ENCODE measurements at regions not wholly inside any gene's neighbourhood (a gene's known extent, or its start where the extent isn't known, plus 50 kb on each side); places are given as distances from the start of the nearest gene placed in this dataset.

GRCh38 chr14:22159957-22160356 is 429.1 kb downstream of the DAD1 start:
- no peaks in the 10 kb centered on the region for H3K36me3 ChIP-seq (ENCODE audit: low read depth)
- H3K79me2 ChIP-seq (ENCODE audit: insufficient read depth), result no peaks in the 10 kb centered on the region
- no peaks in the 10 kb centered on the region for H3K9me3 ChIP-seq (ENCODE audit: low read depth)
- no peak overlapping the region for H2AFZ ChIP-seq
- no peak for DNase-seq
- no peaks in the 10 kb centered on the region for H3F3A ChIP-seq (ENCODE audit: insufficient read depth)
- H3K4me3 ChIP-seq, result no peak overlapping the region
- in situ Hi-C loops (cut with MboI), result no loop called here
- no peaks in the 10 kb centered on the region; the same call in 1 of the 2 replicates for H3K27me3 ChIP-seq (replicated peaks; ENCODE audit: insufficient read depth)
- H3K4me2 ChIP-seq (ENCODE audit: unreplicated experiment), result no peak overlapping the region
- H3K9ac ChIP-seq, result no peak overlapping the region
- no peaks in the 10 kb centered on the region for H3K9me2 ChIP-seq (ENCODE audit: insufficient read depth)
- 14 to 23% methylated on average over 2 of the region's 2 CpGs for WGBS, 2 experiments (ENCODE audit: low coverage in 1 of 2, low lambda C conversion rate in 2 of 2, missing lambda C conversion rate in 2 of 2)
- H4K20me1 ChIP-seq (ENCODE audit: insufficient read depth), result no peaks in the 10 kb centered on the region
- no peak for TF ChIP-seq EZH2phosphoT487 (IDR thresholded peaks at IDR 0.05; ENCODE audit: insufficient read depth, low read depth)
- no peak for TF ChIP-seq EZH2 (IDR thresholded peaks at IDR 0.05; ENCODE audit: insufficient read depth, poor library complexity, severe bottlenecking)
- no peak overlapping the region for H3K27ac ChIP-seq
- H3K4me1 ChIP-seq (ENCODE audit: insufficient read depth), result no peaks in the 10 kb centered on the region

GRCh38 chr14:22159099-22159498 is 429.9 kb downstream of the DAD1 start:
- no peak overlapping the region for H3K4me3 ChIP-seq
- H3K9ac ChIP-seq, result no peak overlapping the region
- no peaks in the 10 kb centered on the region for H4K20me1 ChIP-seq (ENCODE audit: insufficient read depth)
- H3K36me3 ChIP-seq (ENCODE audit: low read depth), result no peaks in the 10 kb centered on the region
- in situ Hi-C loops (cut with MboI), result no loop called here
- H2AFZ ChIP-seq, result no peak overlapping the region
- H3K79me2 ChIP-seq (ENCODE audit: insufficient read depth), result no peaks in the 10 kb centered on the region
- no peak for DNase-seq
- no peaks in the 10 kb centered on the region for H3F3A ChIP-seq (ENCODE audit: insufficient read depth)
- H3K9me2 ChIP-seq (ENCODE audit: insufficient read depth), result no peaks in the 10 kb centered on the region
- H3K27me3 ChIP-seq (replicated peaks; ENCODE audit: insufficient read depth), result no peaks in the 10 kb centered on the region
- H3K27ac ChIP-seq, result no peak overlapping the region
- WGBS, 2 experiments (ENCODE audit: low coverage in 1 of 2, low lambda C conversion rate in 2 of 2, missing lambda C conversion rate in 2 of 2), result 71 to 75% methylated on average over 3 of the region's 3 CpGs
- H3K9me3 ChIP-seq (ENCODE audit: low read depth), result no peaks in the 10 kb centered on the region
- no peaks in the 10 kb centered on the region for H3K4me1 ChIP-seq (ENCODE audit: insufficient read depth)
- H3K4me2 ChIP-seq (ENCODE audit: unreplicated experiment), result no peak overlapping the region
- no peak for TF ChIP-seq EZH2 (IDR thresholded peaks at IDR 0.05; ENCODE audit: insufficient read depth, poor library complexity, severe bottlenecking)
- TF ChIP-seq EZH2phosphoT487 (IDR thresholded peaks at IDR 0.05; ENCODE audit: insufficient read depth, low read depth), result no peak

- no peaks in the 10 kb centered on the region for H3K27me3 ChIP-seq (replicated peaks; ENCODE audit: insufficient read depth)
- no peak for TF ChIP-seq EZH2 (IDR thresholded peaks at IDR 0.05; ENCODE audit: insufficient read depth, poor library complexity, severe bottlenecking)
- no peak for TF ChIP-seq EZH2phosphoT487 (IDR thresholded peaks at IDR 0.05; ENCODE audit: insufficient read depth, low read depth)
- no peaks in the 10 kb centered on the region for H3K9me2 ChIP-seq (ENCODE audit: insufficient read depth)
- no peaks in the 10 kb centered on the region for H3K9me3 ChIP-seq (ENCODE audit: low read depth)
- no peak overlapping the region for H3K4me3 ChIP-seq
- no peak for DNase-seq
- no peaks in the 10 kb centered on the region for H3K4me1 ChIP-seq (ENCODE audit: insufficient read depth)
- no peak overlapping the region for H3K4me2 ChIP-seq (ENCODE audit: unreplicated experiment)
- no peak overlapping the region for H3K9ac ChIP-seq
- H2AFZ ChIP-seq, result no peak overlapping the region
- WGBS, 2 experiments (ENCODE audit: low coverage in 1 of 2, low lambda C conversion rate in 2 of 2, missing lambda C conversion rate in 2 of 2), result 32 to 46% methylated on average over 1 of the region's 1 CpG
- H4K20me1 ChIP-seq (ENCODE audit: insufficient read depth), result no peaks in the 10 kb centered on the region
- H3K27ac ChIP-seq, result no peak overlapping the region
- no peaks in the 10 kb centered on the region for H3K36me3 ChIP-seq (ENCODE audit: low read depth)
- H3F3A ChIP-seq (ENCODE audit: insufficient read depth), result no peaks in the 10 kb centered on the region
- in situ Hi-C loops (cut with MboI), result no loop called here
- H3K79me2 ChIP-seq (ENCODE audit: insufficient read depth), result no peaks in the 10 kb centered on the region
Measured at GRCh38 chr14:22158560-22158959, 430.5 kb downstream of the DAD1 start.

- H3K4me3 ChIP-seq, result no peak overlapping the region
- H3K36me3 ChIP-seq (ENCODE audit: low read depth), result no peaks in the 10 kb centered on the region
- no peaks in the 10 kb centered on the region for H3K79me2 ChIP-seq (ENCODE audit: insufficient read depth)
- no peaks in the 10 kb centered on the region for H3K4me1 ChIP-seq (ENCODE audit: insufficient read depth)
- 42 to 53% methylated on average over 2 of the region's 2 CpGs for WGBS, 2 experiments (ENCODE audit: low coverage in 1 of 2, low lambda C conversion rate in 2 of 2, missing lambda C conversion rate in 2 of 2)
- H3K9ac ChIP-seq, result no peak overlapping the region
- in situ Hi-C loops (cut with MboI), result no loop called here
- H3K9me3 ChIP-seq (ENCODE audit: low read depth), result no peaks in the 10 kb centered on the region
- no peaks in the 10 kb centered on the region for H3K9me2 ChIP-seq (ENCODE audit: insufficient read depth)
- no peak overlapping the region for H3K27ac ChIP-seq
- DNase-seq, result no peak
- H3F3A ChIP-seq (ENCODE audit: insufficient read depth), result no peaks in the 10 kb centered on the region
- H3K4me2 ChIP-seq (ENCODE audit: unreplicated experiment), result no peak overlapping the region
- no peak for TF ChIP-seq EZH2 (IDR thresholded peaks at IDR 0.05; ENCODE audit: insufficient read depth, poor library complexity, severe bottlenecking)
- TF ChIP-seq EZH2phosphoT487 (IDR thresholded peaks at IDR 0.05; ENCODE audit: insufficient read depth, low read depth), result no peak
- no peak overlapping the region for H2AFZ ChIP-seq
- H4K20me1 ChIP-seq (ENCODE audit: insufficient read depth), result no peaks in the 10 kb centered on the region
- H3K27me3 ChIP-seq (replicated peaks; ENCODE audit: insufficient read depth), result no peaks in the 10 kb centered on the region
Measured at GRCh38 chr14:22155571-22155970, 433.5 kb downstream of the DAD1 start.

GRCh38 chr14:22152903-22153302 is 436.1 kb downstream of the DAD1 start:
- Histone ChIP-seq H3K9me2 (ENCODE audit: insufficient read depth) (no peaks in the 10 kb centered on the region), H2AFZ (no peak overlapping the region), H3K4me3 (no peak overlapping the region), H3F3A (ENCODE audit: insufficient read depth) (no peaks in the 10 kb centered on the region), H3K4me1 (ENCODE audit: insufficient read depth) (no peaks in the 10 kb centered on the region), H3K4me2 (ENCODE audit: unreplicated experiment) (no peak overlapping the region), H4K20me1 (ENCODE audit: insufficient read depth) (no peaks in the 10 kb centered on the region), H3K79me2 (ENCODE audit: insufficient read depth) (no peaks in the 10 kb centered on the region), H3K27me3 (replicated peaks; ENCODE audit: insufficient read depth) (no peaks in the 10 kb centered on the region), H3K9ac (no peak overlapping the region), H3K36me3 (ENCODE audit: low read depth) (no peaks in the 10 kb centered on the region), H3K27ac (no peak overlapping the region), H3K9me3 (ENCODE audit: low read depth) (no peaks in the 10 kb centered on the region)
- no peak for TF ChIP-seq EZH2phosphoT487 (IDR thresholded peaks at IDR 0.05; ENCODE audit: insufficient read depth, low read depth)
- TF ChIP-seq EZH2 (IDR thresholded peaks at IDR 0.05; ENCODE audit: insufficient read depth, poor library complexity, severe bottlenecking), result no peak
- no peak for DNase-seq
- in situ Hi-C loops (cut with MboI), result no loop called here

Measured in GM23248 (cell line).